HG03097 (cell line): ENCODE measurements at regions not wholly inside any gene's neighbourhood (a gene's known extent, or its start where the extent isn't known, plus 50 kb on each side); places are given as distances from the start of the nearest gene placed in this dataset.

ENCODE experiments used
- ATAC-seq: cut with Tn5 transposase; IDR thresholded peaks from one replicate; pipeline ENCODE4 v1.9.1; 2021; ENCODE audit not compliant: unreplicated experiment, low FRiP score

- ATAC-seq: no peak
These were observed 664.7 kb downstream of the KCNJ2 start for GRCh38 chr17:70834039-70834438.

DNA sequence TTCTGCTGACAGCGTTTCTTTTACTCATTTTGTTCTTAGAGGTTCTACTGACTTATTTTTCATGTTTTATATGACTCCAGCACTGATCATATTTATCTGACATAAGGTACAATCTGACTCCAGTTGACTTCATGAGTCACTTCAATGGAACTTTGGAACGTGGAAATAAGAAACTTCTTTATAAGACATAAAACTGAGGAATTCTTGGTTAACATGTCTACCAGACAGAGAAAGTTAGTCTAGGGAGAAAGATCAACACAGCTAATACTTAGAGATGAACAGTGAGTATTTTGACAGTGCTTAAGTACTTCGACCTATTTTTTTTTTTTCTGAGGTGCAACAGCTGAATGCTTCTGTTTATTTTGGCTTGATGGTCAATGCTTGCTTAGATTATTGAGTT is 679.5 kb downstream of the KCNJ2 start:
- no peak for ATAC-seq

DNA sequence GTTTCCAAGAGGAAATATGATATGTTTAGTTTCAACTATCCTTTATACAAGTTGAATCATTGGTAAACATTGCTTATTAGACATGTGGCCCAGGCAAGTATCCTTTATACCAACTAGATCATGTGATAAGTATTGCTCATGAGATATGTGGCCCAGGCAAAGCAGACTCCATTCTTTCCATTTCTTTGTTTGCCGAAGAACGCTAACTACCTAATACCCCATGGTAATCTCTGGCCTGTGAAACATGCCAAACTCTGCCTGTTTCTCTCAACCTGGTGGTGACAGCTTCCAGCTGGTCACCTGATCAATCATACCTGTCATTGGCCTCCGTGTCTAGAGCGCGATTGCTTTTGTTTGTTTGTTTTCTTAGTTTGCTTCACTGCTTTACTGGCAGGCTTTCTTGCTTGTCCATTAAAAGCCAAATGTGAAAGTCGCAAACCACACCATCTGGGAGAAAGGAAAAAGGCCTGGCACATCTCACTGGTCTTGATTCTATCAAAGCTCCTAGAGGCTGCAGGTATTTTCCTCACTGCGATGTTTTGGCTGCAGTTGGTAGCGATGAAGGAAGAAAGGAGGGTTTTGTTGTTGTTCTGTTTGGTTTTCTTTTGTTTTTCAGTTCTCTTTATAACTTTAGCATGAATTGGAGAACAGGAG is 686.2 kb downstream of the KCNJ2 start:
- ATAC-seq: no peak

DNA sequence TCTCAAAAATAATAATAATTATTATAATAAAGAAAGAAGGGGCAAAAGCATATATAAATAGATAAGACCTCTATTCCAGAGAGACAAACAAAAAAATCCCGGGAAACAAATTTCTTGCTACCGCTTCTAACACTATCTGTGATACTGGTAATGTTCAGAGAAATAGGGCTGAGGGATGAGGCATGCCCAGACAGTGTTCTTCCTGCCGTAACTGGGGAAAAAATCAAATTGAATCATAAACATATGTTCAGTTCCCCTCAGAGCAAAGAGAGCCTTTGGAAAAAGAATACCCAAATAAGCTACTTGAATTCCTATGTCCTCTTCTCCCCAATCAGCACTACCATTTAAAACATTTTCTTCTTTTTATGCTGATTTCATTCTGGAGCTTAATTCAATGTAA is 688.0 kb downstream of the KCNJ2 start:
- ATAC-seq: no peak

DNA sequence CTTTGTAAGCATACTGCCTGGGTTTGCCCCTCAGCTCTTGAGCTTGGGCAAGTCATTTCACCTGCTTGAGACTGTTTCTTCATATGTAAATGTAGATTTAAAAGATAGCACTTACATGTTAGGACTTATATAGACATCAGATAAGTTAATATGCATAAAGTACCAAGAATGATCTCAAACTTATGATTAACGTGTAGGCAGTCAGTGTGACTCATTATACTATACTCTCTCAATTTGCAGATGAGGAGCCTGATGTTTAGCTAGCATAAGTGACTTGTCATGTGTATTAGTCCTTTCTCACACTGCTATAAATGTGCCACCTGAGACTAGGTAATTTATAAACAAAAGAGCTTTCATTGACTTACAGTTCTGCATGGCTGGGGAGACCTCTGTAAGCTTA is 690.5 kb downstream of the KCNJ2 start:
- no peak for ATAC-seq

- no peak for ATAC-seq
These were observed 693.0 kb downstream of the KCNJ2 start for GRCh38 chr17:70862295-70862694.

GRCh38 chr17:70863436-70864248 is 694.3 kb downstream of the KCNJ2 start:
- ATAC-seq: no peak

- no peak for ATAC-seq
These were observed 696.9 kb downstream of the KCNJ2 start for GRCh38 chr17:70865993-70866804.

GRCh38 chr17:70868149-70868548 is 698.8 kb downstream of the KCNJ2 start:
- no peak for ATAC-seq

DNA sequence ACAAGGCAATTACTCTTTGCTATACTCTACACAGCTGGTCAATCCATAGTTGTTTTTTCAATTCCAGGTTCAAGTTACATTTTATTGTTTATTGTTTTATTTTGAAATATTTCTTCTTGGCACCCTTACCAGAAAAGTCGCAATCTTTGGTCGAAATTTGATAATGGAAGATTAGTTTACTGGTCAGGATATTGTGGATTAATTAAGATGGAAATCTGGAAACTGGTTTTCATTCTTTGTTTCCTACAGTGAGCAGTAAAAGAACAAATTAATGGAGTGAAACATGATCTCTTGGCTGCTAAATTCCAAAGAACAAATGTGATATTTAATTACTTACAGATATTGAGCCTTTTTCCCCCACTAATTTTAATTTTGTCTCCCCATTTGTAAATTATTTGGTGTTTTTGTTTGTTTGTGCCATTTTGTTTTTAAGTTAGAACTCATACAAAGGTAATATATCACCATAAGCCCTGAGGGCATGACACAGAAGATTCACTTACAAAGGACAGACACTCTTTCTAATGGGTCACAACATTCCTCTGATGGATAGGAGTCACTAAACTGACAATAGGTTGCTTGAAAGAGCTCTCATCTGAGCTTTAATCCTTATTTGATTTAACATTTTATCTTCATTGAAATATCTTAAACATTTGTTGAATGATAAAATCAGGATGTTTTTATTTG is 700.2 kb downstream of the KCNJ2 start:
- ATAC-seq: no peak

DNA sequence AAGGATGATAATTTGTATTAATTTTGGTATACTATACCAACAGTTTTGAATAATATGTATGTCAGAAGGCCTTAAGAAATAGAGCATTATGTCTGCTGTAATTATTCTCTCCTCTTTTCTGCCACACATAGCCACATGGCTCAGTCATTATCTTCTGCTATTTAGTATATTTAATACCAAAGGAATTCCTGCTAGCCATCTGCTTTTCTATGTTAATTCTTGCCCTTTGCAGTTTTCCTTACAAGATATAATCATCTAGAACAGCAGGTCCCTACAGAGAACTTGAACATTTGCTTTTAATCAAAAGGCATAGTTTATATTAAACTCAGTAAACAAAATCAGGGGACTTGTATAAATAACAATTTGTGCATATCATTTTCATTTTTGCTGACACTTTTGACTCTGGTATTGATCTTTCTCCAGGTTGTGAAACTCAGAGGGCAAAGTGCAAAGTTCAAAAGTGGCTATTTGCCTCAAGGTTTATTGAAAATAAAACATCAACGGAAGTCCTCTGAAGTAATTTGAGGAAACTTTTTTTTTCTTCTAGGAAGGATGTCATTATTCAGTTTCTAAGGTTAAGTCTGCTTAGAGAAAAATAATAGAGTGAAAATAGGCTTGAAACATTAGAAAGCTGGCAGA is 702.0 kb downstream of the KCNJ2 start:
- no peak for ATAC-seq

DNA sequence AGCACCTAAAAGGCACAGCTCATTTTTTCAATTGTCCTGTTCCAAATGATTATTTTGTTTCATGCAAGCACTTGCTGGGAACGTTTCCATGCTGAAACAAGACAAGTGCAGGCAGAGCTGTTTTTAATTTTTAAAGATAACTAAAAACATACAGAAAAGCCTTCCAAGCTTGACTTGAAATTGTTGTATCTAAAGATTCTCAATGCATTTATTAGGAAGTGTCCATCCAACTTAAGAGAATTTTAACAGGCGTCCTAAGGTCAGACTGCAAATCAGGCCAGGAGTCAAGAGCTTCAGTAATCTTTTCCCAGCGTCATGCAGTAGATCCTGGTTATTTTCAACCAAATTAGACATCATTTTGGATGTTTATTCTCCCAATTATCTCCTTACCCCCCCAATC is 702.8 kb downstream of the KCNJ2 start:
- no peak for ATAC-seq

GRCh38 chr17:70875729-70876310 is 706.5 kb downstream of the KCNJ2 start:
- ATAC-seq: no peak

DNA sequence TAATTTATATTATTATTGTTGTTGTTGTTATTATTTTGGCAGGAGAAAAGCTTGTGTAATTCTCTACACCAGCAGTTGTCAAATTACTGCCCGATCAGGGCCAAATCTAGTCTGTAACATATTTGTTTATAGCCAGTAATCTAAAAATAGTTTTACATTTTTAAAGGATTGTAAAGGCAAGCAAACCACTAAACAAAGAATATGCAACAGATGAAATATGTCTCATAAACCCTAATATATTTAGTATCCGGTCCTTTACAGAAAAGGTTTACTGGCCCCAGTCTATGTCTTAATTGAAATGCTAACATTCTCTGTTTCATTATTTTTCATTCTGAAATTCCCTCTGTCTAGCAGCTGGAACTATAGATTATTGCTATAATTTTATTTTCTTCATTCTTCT is 709.5 kb downstream of the KCNJ2 start:
- no peak for ATAC-seq

GRCh38 chr17:70879401-70879800 is 710.1 kb downstream of the KCNJ2 start:
- no peak for ATAC-seq

GRCh38 chr17:70881093-70881492 is 711.8 kb downstream of the KCNJ2 start:
- ATAC-seq: no peak

GRCh38 chr17:70882504-70882903 is 713.2 kb downstream of the KCNJ2 start:
- no peak for ATAC-seq

DNA sequence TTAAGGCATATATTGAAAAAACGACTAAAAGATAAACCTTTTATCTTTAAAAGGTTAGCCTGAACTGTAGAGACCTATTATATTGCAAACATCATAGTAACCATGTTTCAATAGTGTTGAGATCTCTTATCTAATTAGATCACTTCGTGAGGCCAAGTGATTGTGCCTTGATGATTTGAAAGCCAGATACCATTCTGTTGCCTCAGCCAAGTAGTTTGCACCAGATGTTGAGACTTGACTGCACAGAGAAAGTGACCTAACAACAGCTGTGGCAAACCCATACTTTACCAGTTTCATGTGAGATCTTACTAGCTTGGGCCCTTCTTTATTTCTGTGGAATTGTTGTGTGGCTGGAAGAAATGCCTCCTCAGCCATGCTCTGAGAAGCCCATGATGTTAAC is 717.3 kb downstream of the KCNJ2 start:
- no peak for ATAC-seq

- no peak for ATAC-seq
These were observed 719.0 kb downstream of the KCNJ2 start for GRCh38 chr17:70888324-70888723.

DNA sequence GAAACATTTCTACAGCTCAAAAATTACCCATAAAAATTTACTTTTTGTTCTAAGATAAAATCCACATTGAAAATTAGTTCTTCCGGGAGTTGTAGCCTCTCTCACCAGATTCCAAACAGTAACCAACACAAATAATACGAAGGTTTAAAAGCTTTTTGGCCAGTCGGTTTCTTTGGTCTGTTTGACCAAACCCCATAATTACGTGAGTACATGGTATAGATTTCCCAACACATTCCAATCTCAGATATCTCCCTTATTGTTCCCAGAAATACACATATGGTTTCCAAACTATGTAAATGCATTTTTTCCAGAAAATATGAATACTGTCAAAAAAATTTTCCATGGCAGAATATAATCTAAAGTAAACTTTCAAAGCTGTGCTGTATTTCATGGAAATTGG is 722.0 kb downstream of the KCNJ2 start:
- ATAC-seq: no peak
